Upper lobe of left lung (tissue), 4 donors: ENCODE measurements at regions not wholly inside any gene's neighbourhood (a gene's known extent, or its start where the extent isn't known, plus 50 kb on each side); places are given as distances from the start of the nearest gene placed in this dataset.

ENCODE experiments used
- POLR2A ChIP-seq, 4 donors: fragments of 450-650 bp; IDR thresholded peaks; one replicate each; pipeline ENCODE4 v1.5.1; 2016 to 2017; ENCODE audit warnings: antibody characterized with exemption in 4 of 4, mild to moderate bottlenecking in 2 of 4
- TF ChIP-seq, protein P1 (sequence below), 6 experiments: fragments of 450-650 bp in 4 of 6; fragments of 200-600 bp in 2 of 6; sonication (generic) in 2 of 6; IDR thresholded peaks; one replicate each; pipeline ENCODE4 v1.5.1; 2016 to 2019; ENCODE audit warnings: antibody characterized with exemption in 6 of 6

DNA sequence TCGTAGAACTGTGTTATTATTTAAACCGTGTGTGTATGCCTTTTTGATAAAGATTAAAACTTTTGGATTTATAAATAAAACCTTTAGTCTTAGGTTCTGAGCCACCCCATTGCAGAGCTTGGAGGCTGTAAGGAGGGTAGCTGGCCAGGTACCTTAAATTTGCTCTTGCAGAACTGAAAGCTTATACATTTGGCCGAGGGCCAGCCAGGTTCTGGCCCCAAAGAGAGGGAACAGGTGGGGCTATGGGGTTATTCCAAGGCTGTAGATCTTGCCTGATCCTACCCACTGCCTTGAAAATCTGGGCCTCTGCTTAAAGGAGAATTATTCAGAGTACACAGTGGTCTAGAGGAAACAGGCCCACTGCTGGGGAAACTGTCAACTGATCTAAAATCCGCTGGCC lies 59.6 kb downstream of the CAMK2N1 start:
- no peak for TF ChIP-seq POLR2A (IDR thresholded peaks at IDR 0.05)
- TF ChIP-seq, protein P1, sequence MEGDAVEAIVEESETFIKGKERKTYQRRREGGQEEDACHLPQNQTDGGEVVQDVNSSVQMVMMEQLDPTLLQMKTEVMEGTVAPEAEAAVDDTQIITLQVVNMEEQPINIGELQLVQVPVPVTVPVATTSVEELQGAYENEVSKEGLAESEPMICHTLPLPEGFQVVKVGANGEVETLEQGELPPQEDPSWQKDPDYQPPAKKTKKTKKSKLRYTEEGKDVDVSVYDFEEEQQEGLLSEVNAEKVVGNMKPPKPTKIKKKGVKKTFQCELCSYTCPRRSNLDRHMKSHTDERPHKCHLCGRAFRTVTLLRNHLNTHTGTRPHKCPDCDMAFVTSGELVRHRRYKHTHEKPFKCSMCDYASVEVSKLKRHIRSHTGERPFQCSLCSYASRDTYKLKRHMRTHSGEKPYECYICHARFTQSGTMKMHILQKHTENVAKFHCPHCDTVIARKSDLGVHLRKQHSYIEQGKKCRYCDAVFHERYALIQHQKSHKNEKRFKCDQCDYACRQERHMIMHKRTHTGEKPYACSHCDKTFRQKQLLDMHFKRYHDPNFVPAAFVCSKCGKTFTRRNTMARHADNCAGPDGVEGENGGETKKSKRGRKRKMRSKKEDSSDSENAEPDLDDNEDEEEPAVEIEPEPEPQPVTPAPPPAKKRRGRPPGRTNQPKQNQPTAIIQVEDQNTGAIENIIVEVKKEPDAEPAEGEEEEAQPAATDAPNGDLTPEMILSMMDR (IDR thresholded peaks at IDR 0.05) = no peak
